MM.1S (cell line): ENCODE measurements at regions not wholly inside any gene's neighbourhood (a gene's known extent, or its start where the extent isn't known, plus 50 kb on each side); places are given as distances from the start of the nearest gene placed in this dataset.

Experiments used
- DNase-seq: peaks from one replicate; pipeline ENCODE4 v3.0.0-alpha.2; 2015
- H2AFZ ChIP-seq: fragments of 300-600 bp; sonication (generic); 2 replicates; pipeline ENCODE4 v1.6.0; 2016; ENCODE audit warnings: antibody characterized with exemption, low read length
- H3F3A ChIP-seq: fragments of 300-600 bp; sonication (generic); 2 replicates; pipeline ENCODE4 v1.6.1; 2016; ENCODE audit warnings: mild to moderate bottlenecking, antibody characterized with exemption, low read length, moderate library complexity, mixed read lengths; ENCODE audit not compliant: insufficient read depth
- H3K27ac ChIP-seq: fragments of 300-600 bp; sonication (generic); 2 replicates; pipeline ENCODE4 v1.5.1; 2016; ENCODE audit warnings: mild to moderate bottlenecking, low read length
- H3K27me3 ChIP-seq: fragments of 300-600 bp; sonication (generic); replicated peaks from 2 replicates; pipeline ENCODE4 v1.6.0; 2016; ENCODE audit warnings: low read length; ENCODE audit not compliant: insufficient read depth
- H3K36me3 ChIP-seq: fragments of 300-600 bp; sonication (generic); replicated peaks from 2 replicates; pipeline ENCODE4 v1.6.1; 2016; ENCODE audit warnings: mild to moderate bottlenecking, low read length, mixed read lengths; ENCODE audit not compliant: insufficient read depth
- H3K4me1 ChIP-seq: fragments of 300-600 bp; sonication (generic); 2 replicates; pipeline ENCODE4 v1.6.1; 2016; ENCODE audit warnings: low read length, mixed read lengths
- H3K4me2 ChIP-seq: fragments of 300-600 bp; sonication (generic); 2 replicates; pipeline ENCODE4 v1.6.0; 2016; ENCODE audit warnings: low read depth, low read length
- H3K4me3 ChIP-seq: fragments of 300-600 bp; sonication (generic); 2 replicates; pipeline ENCODE4 v1.5.1; 2016; ENCODE audit warnings: low read length, mixed read lengths
- H3K79me2 ChIP-seq: fragments of 300-600 bp; sonication (generic); 2 replicates; pipeline ENCODE4 v1.6.1; 2016; ENCODE audit warnings: mixed run types, low read length, mixed read lengths
- H3K9ac ChIP-seq: fragments of 300-600 bp; sonication (generic); 2 replicates; pipeline ENCODE4 v1.6.1; 2016; ENCODE audit warnings: low read length, mixed read lengths
- H3K9me2 ChIP-seq: fragments of 300-600 bp; sonication (generic); replicated peaks from 2 replicates; pipeline ENCODE4 v1.6.1; 2016; ENCODE audit warnings: mild to moderate bottlenecking, low read length, mixed read lengths; ENCODE audit not compliant: insufficient read depth
- H3K9me3 ChIP-seq: fragments of 300-600 bp; sonication (generic); replicated peaks from 2 replicates; pipeline ENCODE4 v1.6.1; 2016; ENCODE audit warnings: mild to moderate bottlenecking, low read length, mixed read lengths; ENCODE audit not compliant: insufficient read depth
- H4K20me1 ChIP-seq: fragments of 300-600 bp; sonication (generic); 2 replicates; pipeline ENCODE4 v1.6.1; 2016; ENCODE audit warnings: mild to moderate bottlenecking, low read length, moderate library complexity, mixed read lengths; ENCODE audit not compliant: insufficient read depth
- CTCF ChIP-seq: fragments of 300-600 bp; sonication (generic); IDR thresholded peaks from 2 replicates; pipeline ENCODE4 v1.5.1; 2016; ENCODE audit warnings: antibody characterized with exemption, low read length, mixed read lengths
- EZH2 ChIP-seq: fragments of 300-600 bp; sonication (generic); optimal IDR thresholded peaks from 2 replicates; pipeline ENCODE3; 2017; ENCODE audit warnings: low read depth, mild to moderate bottlenecking, antibody characterized with exemption, low read length, mixed read lengths
- EZH2phosphoT487 ChIP-seq: fragments of 300-600 bp; sonication (generic); IDR thresholded peaks from 2 replicates; pipeline ENCODE4 v1.6.1; 2018; ENCODE audit warnings: antibody characterized with exemption, low read length

GRCh38 chr9:1729631-1730030, 285.5 kb upstream of the SMARCA2 start:
- H3K36me3 ChIP-seq = no peaks in the 10 kb centered on the region
- no peaks in the 10 kb centered on the region for H4K20me1 ChIP-seq
- H3F3A ChIP-seq = no peaks in the 10 kb centered on the region
- no peaks in the 10 kb centered on the region for H3K4me1 ChIP-seq
- no peaks in the 10 kb centered on the region for H3K9me2 ChIP-seq
- H3K4me2 ChIP-seq = no peak overlapping the region
- H3K9ac ChIP-seq = no peak overlapping the region
- no peak overlapping the region for H3K4me3 ChIP-seq
- no peaks in the 10 kb centered on the region for H3K9me3 ChIP-seq
- DNase-seq = no peak
- H3K27ac ChIP-seq = no peak overlapping the region
- H3K27me3 ChIP-seq = no peaks in the 10 kb centered on the region
- H2AFZ ChIP-seq = no peak overlapping the region
- no peaks in the 10 kb centered on the region for H3K79me2 ChIP-seq
- TF ChIP-seq EZH2phosphoT487 (no peak), CTCF (no peak), EZH2 (no peak)

GRCh38 chr9:1732670-1733069, 282.5 kb upstream of the SMARCA2 start:
- H3K36me3 ChIP-seq = no peaks in the 10 kb centered on the region
- TF ChIP-seq EZH2phosphoT487 = no peak
- TF ChIP-seq CTCF = peak; percentile 72
- no peak for TF ChIP-seq EZH2

GRCh38 chr9:1738511-1739100, 276.5 kb upstream of the SMARCA2 start:
- Histone ChIP-seq H3K4me1 (no peaks in the 10 kb centered on the region), H3K79me2 (no peaks in the 10 kb centered on the region), H3K9me3 (no peaks in the 10 kb centered on the region), H3K27ac (no peak overlapping the region), H3K36me3 (no peaks in the 10 kb centered on the region), H4K20me1 (no peaks in the 10 kb centered on the region), H3F3A (no peaks in the 10 kb centered on the region), H3K4me2 (no peak overlapping the region), H2AFZ (no peak overlapping the region), H3K9ac (no peak overlapping the region), H3K4me3 (no peak overlapping the region), H3K9me2 (no peaks in the 10 kb centered on the region), H3K27me3 (no peaks in the 10 kb centered on the region)
- TF ChIP-seq EZH2phosphoT487 (no peak), CTCF (no peak), EZH2 (no peak)
- DNase-seq = no peak

More at GRCh38 chr9:1732670-1733069, 282.5 kb upstream of the SMARCA2 start:
- Histone ChIP-seq H4K20me1 (no peaks in the 10 kb centered on the region), H3K9ac (no peak overlapping the region), H3K4me1 (no peaks in the 10 kb centered on the region), H3K79me2 (no peaks in the 10 kb centered on the region), H2AFZ (no peak overlapping the region), H3K27ac (no peak overlapping the region), H3K4me3 (no peak overlapping the region), H3K27me3 (no peaks in the 10 kb centered on the region), H3K4me2 (no peak overlapping the region), H3F3A (no peaks in the 10 kb centered on the region), H3K9me3 (no peaks in the 10 kb centered on the region), H3K9me2 (no peaks in the 10 kb centered on the region)
- peak; percentile 40 for DNase-seq
